Heart left ventricle (tissue), 16 donors: ENCODE measurements at regions not wholly inside any gene's neighbourhood (a gene's known extent, or its start where the extent isn't known, plus 50 kb on each side); places are given as distances from the start of the nearest gene placed in this dataset.

ENCODE experiments used
- ATAC-seq, 4 donors: fragments of 200-7000 bp; cut with Tn5 transposase; one replicate each; pipeline ENCODE4 v1.9.1; 2020 to 2022; ENCODE audit warnings: moderate library complexity in 4 of 4, mild to moderate bottlenecking in 3 of 4, moderate number of reproducible peaks in 1 of 4
- DNase-seq, 5 donors: peaks; one replicate each; pipeline ENCODE4 v3.0.0-alpha.2; 2020
- H3K27ac ChIP-seq, 12 donors: fragments of 200-600 bp; sonication (generic) in 4 of 12; one replicate each; pipeline versions ENCODE4 v1.5.0 to v1.8.0; 2016 to 2022; ENCODE audit warnings: mild to moderate bottlenecking in 2 of 12
- H3K27me3 ChIP-seq, 9 donors: fragments of 200-600 bp; sonication (generic) in 2 of 9; one replicate each; pipeline versions ENCODE4 v1.5.1 to v1.8.0; 2016 to 2022; ENCODE audit warnings: mild to moderate bottlenecking in 3 of 9
- H3K36me3 ChIP-seq, 9 donors: fragments of 200-600 bp; sonication (generic) in 2 of 9; one replicate each; pipeline versions ENCODE4 v1.5.0 to v1.8.0; 2018 to 2022; ENCODE audit warnings: mild to moderate bottlenecking in 2 of 9
- H3K4me1 ChIP-seq, 12 donors: fragments of 200-600 bp; sonication (generic) in 4 of 12; one replicate each; pipeline versions ENCODE4 v1.5.0 to v1.8.0; 2016 to 2022; ENCODE audit warnings: mild to moderate bottlenecking in 3 of 12
- H3K4me3 ChIP-seq, 12 donors: fragments of 200-600 bp; sonication (generic) in 4 of 12; one replicate each; pipeline versions ENCODE4 v1.5.0 to v1.8.0; 2017 to 2022; ENCODE audit warnings: mild to moderate bottlenecking in 9 of 12, moderate library complexity in 4 of 12
- H3K9me3 ChIP-seq, 12 donors: fragments of 200-600 bp; sonication (generic) in 4 of 12; one replicate each; pipeline versions ENCODE4 v1.5.0 to v1.8.0; 2016 to 2022; ENCODE audit warnings: mild to moderate bottlenecking in 1 of 12
- POLR2A ChIP-seq, 2 donors: fragments of 450-650 bp; IDR thresholded peaks; one replicate each; pipeline ENCODE4 v1.6.1; 2017; ENCODE audit warnings: antibody characterized with exemption in 2 of 2, mild to moderate bottlenecking in 2 of 2, moderate library complexity in 2 of 2
- WGBS, 4 donors: extraction: QIAGEN DNeasy Blood & Tissue Kit in 2 of 4; methylation state at CpG; one replicate each; pipeline versions ENCODE4 v1.1.5 to v1.1.7; 2013 to 2018; 5-methylcytosine and 5-hydroxymethylcytosine counted together
- intact Hi-C, 10 donors: fragments of 100-400 bp; cut with DNase I; formaldehyde crosslinking; loops; one replicate each; pipeline versions ENCODE4 v1.11.1 to v1.14.2; 2022
- TF ChIP-seq, protein P1 (sequence below), 12 donors: fragments of 200-600 bp; sonication (generic) in 4 of 12; IDR thresholded peaks; one replicate each; pipeline versions ENCODE4 v1.5.0 to v1.8.0; 2018 to 2022; ENCODE audit warnings: antibody characterized with exemption in 12 of 12, mild to moderate bottlenecking in 5 of 12
- donor health status: ischemic (EF 13 %, LVEDD 7.1; RV severe dilation, severe dysfunction).
- donor health status: healthy with polysubstance abuse.
- donor health status: DM: no; HTN: yes; CAD: no.
- donor health status: DM: no; HTN: no; CAD: no.
- donor health status: ischemic (EF 25% LVEDD 6.9; RV normal size, moderate dysfunction).
- donor health status: ischemic (EF 25% LVEDD 5.7; RV mildly dilated, moderate dysfunction).
- donor health status: healthy.
- donor health status: DM: yes; HTN: yes; CAD: no.
- donor health status: ischemic (EF 35%, LVEDD 5.7; RV mildly dilated, moderate dysfunction).
- donor health status: nonischemic (EF 11% LVEDD 7.7; RV severe dilation, severe dysfunction).
- donor health status: DM: yes; HTN: yes; CAD: no.
- donor health status: PGD.
- donor health status: ischemic (EF 29% LVEDD 5.4; RV normal size, mild dysfunction).
- donor health status: nonischemic (EF 23%, LVEDD 6.1; RV moderate dilation, normal function).

DNA sequence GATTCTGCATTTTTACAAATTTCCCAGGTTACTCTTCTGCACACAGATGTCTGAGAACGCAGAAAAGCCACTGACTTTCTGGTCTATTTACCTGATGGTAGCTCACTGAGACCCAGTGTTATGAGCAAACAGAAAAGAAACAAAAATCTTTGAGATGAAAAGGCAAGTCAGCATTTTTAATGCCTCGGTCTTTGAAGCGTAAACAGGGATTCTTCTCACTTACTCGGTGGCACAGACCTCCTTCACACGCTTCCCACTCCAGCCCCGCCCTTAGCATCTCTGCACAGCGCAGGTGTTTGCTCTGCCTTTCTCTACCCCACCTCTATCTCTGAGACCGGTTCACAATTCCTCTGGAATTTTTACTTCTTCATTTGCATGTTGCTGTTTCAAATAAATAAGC, 195.0 kb upstream of the IRX1 start:
- H3K27me3 ChIP-seq = no peaks in the 10 kb centered on the region
- 83 to 88% (median 85%) methylated on average over 8 of the region's 8 CpGs for WGBS, 4 donors
- H3K36me3 ChIP-seq = no peaks in the 10 kb centered on the region
- H3K4me1 ChIP-seq = peaks cover 0 to 3% (median 0%) of the 10 kb centered on the region in 12 donors
- no peak overlapping the region for H3K27ac ChIP-seq
- intact Hi-C loops = no loop called here
- H3K4me3 ChIP-seq = no peak overlapping the region
- peaks cover 0 to 32% (median 14%) of the 10 kb centered on the region in 12 donors for H3K9me3 ChIP-seq
- DNase-seq (no peak), ATAC-seq (no peak)
- TF ChIP-seq POLR2A (IDR thresholded peaks at IDR 0.05) = no peak
- TF ChIP-seq, protein P1, sequence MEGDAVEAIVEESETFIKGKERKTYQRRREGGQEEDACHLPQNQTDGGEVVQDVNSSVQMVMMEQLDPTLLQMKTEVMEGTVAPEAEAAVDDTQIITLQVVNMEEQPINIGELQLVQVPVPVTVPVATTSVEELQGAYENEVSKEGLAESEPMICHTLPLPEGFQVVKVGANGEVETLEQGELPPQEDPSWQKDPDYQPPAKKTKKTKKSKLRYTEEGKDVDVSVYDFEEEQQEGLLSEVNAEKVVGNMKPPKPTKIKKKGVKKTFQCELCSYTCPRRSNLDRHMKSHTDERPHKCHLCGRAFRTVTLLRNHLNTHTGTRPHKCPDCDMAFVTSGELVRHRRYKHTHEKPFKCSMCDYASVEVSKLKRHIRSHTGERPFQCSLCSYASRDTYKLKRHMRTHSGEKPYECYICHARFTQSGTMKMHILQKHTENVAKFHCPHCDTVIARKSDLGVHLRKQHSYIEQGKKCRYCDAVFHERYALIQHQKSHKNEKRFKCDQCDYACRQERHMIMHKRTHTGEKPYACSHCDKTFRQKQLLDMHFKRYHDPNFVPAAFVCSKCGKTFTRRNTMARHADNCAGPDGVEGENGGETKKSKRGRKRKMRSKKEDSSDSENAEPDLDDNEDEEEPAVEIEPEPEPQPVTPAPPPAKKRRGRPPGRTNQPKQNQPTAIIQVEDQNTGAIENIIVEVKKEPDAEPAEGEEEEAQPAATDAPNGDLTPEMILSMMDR (IDR thresholded peaks at IDR 0.05) = no peak

GRCh38 chr5:3394891-3395599, 200.6 kb upstream of the IRX1 start:
- Histone ChIP-seq H3K4me1 (peaks cover 0 to 8% (median 4%) of the 10 kb centered on the region in 12 donors), H3K9me3 (peaks cover 0 to 21% (median 10%) of the 10 kb centered on the region in 12 donors), H3K36me3 (no peaks in the 10 kb centered on the region), H3K4me3 (no peak overlapping the region), H3K27me3 (no peaks in the 10 kb centered on the region), H3K27ac (peak overlapping the region in 7 of 12 donors; percentile 21 to 48 (median 46))
- WGBS, 4 donors = 19 to 24% (median 22%) methylated on average over 7 to 12 of the region's 12 CpGs
- intact Hi-C loops = no loop called here
- DNase-seq = peak in 2 of 5 donors; percentile 33 to 64
- TF ChIP-seq POLR2A (IDR thresholded peaks at IDR 0.05) = no peak
- TF ChIP-seq, protein P1 (IDR thresholded peaks at IDR 0.05) = no peak
- peak; percentile 73 to 96 (median 86) for ATAC-seq

DNA sequence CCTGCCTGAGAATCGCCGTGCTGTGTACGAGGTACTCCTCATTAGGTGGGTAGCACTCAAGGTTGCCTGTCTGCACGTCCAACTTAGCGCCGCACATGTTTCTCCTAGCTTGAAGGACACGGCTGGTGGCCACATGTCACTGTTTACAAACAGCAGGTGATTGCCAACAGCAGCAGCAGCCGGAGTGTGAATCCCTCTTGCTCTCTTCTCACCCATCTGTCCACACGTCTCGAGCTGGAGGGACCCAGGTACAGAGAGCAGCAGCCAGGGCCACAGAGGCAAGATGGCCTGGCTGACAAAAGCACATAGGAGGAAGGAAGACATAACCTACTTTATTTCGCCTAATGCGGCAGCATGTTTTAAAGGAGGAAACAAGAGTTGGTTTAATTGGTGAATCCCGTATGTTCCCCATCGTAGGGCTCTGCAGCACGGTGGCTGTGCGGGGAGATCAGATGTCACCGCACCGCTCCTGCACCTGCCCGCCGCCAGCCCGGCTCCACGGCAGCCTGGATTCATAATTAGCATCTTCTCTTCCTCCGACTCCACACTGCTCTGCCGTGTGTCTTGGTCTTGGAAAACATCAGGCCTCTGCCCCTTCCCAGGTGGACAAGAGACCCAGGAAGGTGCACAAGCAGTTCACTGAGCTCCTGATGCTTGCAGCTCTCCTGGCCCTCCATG, 201.6 kb upstream of the IRX1 start:
- DNase-seq (no peak), ATAC-seq (no peak)
- Histone ChIP-seq H3K4me1 (peaks cover 0 to 8% (median 4%) of the 10 kb centered on the region in 12 donors), H3K9me3 (peaks cover 0 to 13% (median under 1%) of the 10 kb centered on the region in 12 donors), H3K27me3 (no peaks in the 10 kb centered on the region), H3K27ac (no peak overlapping the region), H3K4me3 (no peak overlapping the region), H3K36me3 (no peaks in the 10 kb centered on the region)
- no peak for TF ChIP-seq POLR2A (IDR thresholded peaks at IDR 0.05)
- TF ChIP-seq, protein P1 (IDR thresholded peaks at IDR 0.05) = no peak
- intact Hi-C loops = no loop called here
- 63 to 77% (median 70%) methylated on average over 24 of the region's 24 CpGs for WGBS, 4 donors

GRCh38 chr5:3393122-3393919, 202.3 kb upstream of the IRX1 start:
- peaks cover 0 to 8% (median 4%) of the 10 kb centered on the region in 12 donors for H3K4me1 ChIP-seq
- no peak for ATAC-seq
- TF ChIP-seq POLR2A (IDR thresholded peaks at IDR 0.05) = no peak
- TF ChIP-seq, protein P1 (IDR thresholded peaks at IDR 0.05) = no peak
- 78 to 86% (median 80%) methylated on average over 18 to 27 of the region's 27 CpGs for WGBS, 4 donors
- intact Hi-C loops = no loop called here
- no peaks in the 10 kb centered on the region for H3K36me3 ChIP-seq
- H3K4me3 ChIP-seq = no peak overlapping the region
- peaks cover 0 to 6% (median 0%) of the 10 kb centered on the region in 12 donors for H3K9me3 ChIP-seq
- H3K27me3 ChIP-seq = no peaks in the 10 kb centered on the region
- no peak overlapping the region for H3K27ac ChIP-seq
- no peak for DNase-seq
